ENCODE measurements at regions not wholly inside any gene's neighbourhood (a gene's known extent, or its start where the extent isn't known, plus 50 kb on each side); places are given as distances from the start of the nearest gene placed in this dataset.

DNA sequence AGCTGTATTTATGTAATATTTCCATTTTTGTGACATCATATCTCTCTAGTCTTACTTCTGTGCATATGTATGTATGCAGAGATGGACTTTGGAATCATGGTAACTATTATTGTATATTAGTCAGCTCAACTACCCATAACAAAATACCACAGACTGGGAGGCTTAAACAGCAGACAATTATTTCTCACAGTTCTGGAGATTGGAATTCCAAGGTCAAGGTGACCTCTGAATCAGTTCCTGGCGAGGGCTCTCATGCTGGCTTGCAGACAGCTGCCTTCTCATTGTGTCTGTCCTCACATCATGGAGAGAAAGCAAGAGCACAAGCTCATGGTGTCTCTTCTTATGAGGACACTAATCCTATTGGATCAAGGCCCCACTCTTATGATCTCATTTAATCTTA lies 79.1 kb downstream of the RAMP3 start:
- TF ChIP-seq, protein P1, sequence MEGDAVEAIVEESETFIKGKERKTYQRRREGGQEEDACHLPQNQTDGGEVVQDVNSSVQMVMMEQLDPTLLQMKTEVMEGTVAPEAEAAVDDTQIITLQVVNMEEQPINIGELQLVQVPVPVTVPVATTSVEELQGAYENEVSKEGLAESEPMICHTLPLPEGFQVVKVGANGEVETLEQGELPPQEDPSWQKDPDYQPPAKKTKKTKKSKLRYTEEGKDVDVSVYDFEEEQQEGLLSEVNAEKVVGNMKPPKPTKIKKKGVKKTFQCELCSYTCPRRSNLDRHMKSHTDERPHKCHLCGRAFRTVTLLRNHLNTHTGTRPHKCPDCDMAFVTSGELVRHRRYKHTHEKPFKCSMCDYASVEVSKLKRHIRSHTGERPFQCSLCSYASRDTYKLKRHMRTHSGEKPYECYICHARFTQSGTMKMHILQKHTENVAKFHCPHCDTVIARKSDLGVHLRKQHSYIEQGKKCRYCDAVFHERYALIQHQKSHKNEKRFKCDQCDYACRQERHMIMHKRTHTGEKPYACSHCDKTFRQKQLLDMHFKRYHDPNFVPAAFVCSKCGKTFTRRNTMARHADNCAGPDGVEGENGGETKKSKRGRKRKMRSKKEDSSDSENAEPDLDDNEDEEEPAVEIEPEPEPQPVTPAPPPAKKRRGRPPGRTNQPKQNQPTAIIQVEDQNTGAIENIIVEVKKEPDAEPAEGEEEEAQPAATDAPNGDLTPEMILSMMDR (IDR thresholded peaks at IDR 0.05): no peak
- TF ChIP-seq TCF7 (CRISPR knock-in tag; IDR thresholded peaks at IDR 0.05; ENCODE audit: low read depth): no peak
- TF ChIP-seq JUN (CRISPR knock-in tag; IDR thresholded peaks at IDR 0.05): no peak
- TF ChIP-seq, protein P2, sequence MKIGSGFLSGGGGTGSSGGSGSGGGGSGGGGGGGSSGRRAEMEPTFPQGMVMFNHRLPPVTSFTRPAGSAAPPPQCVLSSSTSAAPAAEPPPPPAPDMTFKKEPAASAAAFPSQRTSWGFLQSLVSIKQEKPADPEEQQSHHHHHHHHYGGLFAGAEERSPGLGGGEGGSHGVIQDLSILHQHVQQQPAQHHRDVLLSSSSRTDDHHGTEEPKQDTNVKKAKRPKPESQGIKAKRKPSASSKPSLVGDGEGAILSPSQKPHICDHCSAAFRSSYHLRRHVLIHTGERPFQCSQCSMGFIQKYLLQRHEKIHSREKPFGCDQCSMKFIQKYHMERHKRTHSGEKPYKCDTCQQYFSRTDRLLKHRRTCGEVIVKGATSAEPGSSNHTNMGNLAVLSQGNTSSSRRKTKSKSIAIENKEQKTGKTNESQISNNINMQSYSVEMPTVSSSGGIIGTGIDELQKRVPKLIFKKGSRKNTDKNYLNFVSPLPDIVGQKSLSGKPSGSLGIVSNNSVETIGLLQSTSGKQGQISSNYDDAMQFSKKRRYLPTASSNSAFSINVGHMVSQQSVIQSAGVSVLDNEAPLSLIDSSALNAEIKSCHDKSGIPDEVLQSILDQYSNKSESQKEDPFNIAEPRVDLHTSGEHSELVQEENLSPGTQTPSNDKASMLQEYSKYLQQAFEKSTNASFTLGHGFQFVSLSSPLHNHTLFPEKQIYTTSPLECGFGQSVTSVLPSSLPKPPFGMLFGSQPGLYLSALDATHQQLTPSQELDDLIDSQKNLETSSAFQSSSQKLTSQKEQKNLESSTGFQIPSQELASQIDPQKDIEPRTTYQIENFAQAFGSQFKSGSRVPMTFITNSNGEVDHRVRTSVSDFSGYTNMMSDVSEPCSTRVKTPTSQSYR (CRISPR knock-in tag; IDR thresholded peaks at IDR 0.05): no peak
- no peak for TF ChIP-seq TEAD4 (CRISPR knock-in tag; IDR thresholded peaks at IDR 0.05)
- TF ChIP-seq ZNF396 (CRISPR knock-in tag; IDR thresholded peaks at IDR 0.05; ENCODE audit: borderline replicate concordance): no peak
- TF ChIP-seq ATF1 (CRISPR knock-in tag; IDR thresholded peaks at IDR 0.05): no peak
- TF ChIP-seq, protein P3, sequence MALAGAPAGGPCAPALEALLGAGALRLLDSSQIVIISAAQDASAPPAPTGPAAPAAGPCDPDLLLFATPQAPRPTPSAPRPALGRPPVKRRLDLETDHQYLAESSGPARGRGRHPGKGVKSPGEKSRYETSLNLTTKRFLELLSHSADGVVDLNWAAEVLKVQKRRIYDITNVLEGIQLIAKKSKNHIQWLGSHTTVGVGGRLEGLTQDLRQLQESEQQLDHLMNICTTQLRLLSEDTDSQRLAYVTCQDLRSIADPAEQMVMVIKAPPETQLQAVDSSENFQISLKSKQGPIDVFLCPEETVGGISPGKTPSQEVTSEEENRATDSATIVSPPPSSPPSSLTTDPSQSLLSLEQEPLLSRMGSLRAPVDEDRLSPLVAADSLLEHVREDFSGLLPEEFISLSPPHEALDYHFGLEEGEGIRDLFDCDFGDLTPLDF (CRISPR knock-in tag; IDR thresholded peaks at IDR 0.05): no peak
- no peak for TF ChIP-seq ZNF232 (CRISPR knock-in tag; IDR thresholded peaks at IDR 0.05)
- no peak for TF ChIP-seq ZNF416 (CRISPR knock-in tag; IDR thresholded peaks at IDR 0.05)
- TF ChIP-seq, protein P4, sequence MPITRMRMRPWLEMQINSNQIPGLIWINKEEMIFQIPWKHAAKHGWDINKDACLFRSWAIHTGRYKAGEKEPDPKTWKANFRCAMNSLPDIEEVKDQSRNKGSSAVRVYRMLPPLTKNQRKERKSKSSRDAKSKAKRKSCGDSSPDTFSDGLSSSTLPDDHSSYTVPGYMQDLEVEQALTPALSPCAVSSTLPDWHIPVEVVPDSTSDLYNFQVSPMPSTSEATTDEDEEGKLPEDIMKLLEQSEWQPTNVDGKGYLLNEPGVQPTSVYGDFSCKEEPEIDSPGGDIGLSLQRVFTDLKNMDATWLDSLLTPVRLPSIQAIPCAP (CRISPR knock-in tag; IDR thresholded peaks at IDR 0.05): no peak

Measured in WTC11 (cell line).